H1 (cell line): ENCODE measurements at regions not wholly inside any gene's neighbourhood (a gene's known extent, or its start where the extent isn't known, plus 50 kb on each side); places are given as distances from the start of the nearest gene placed in this dataset.

Experiments used
- CTCF ChIA-PET: fragments of 300-600 bp; sonication (Branson Sonifier 250); formaldehyde crosslinking; loops from one replicate; lab custom pipeline; 2021; ENCODE audit not compliant: partially characterized antibody; lab: Charles Lee
- POLR2A ChIA-PET: fragments of 300-600 bp; sonication (Branson Sonifier 250); formaldehyde crosslinking; loops from one replicate; lab custom pipeline; 2021; ENCODE audit warnings: inconsistent platforms; ENCODE audit not compliant: partially characterized antibody; lab: Charles Lee
- DNase-seq, 2 experiments: peaks; one replicate each; pipeline versions ENCODE4 v3.0.0 to v3.0.0-alpha.2; 2010 to 2022; ENCODE audit warnings: low spot score in 2 of 2, low read depth in 1 of 2, mixed read lengths in 1 of 2
- FAIRE-seq: peaks from 2 replicates; lab custom pipeline; 2011; peaks lifted over from hg19 to GRCh38; lab: Jason Lieb, UNC
- H2AFZ ChIP-seq: 2 replicates; pipeline ENCODE4 v1.8.1; 2012; ENCODE audit warnings: low read length, inconsistent platforms
- H2AK5ac ChIP-seq: 2 replicates; pipeline ENCODE4 v1.6.1; 2013; ENCODE audit warnings: low read depth, low read length
- H2BK120ac ChIP-seq: replicated peaks from 2 replicates; pipeline ENCODE3; 2013; ENCODE audit warnings: low read depth, low read length, inconsistent platforms
- H2BK12ac ChIP-seq: 2 replicates; pipeline ENCODE4 v1.6.1; 2013; ENCODE audit warnings: low read depth, low read length
- H2BK15ac ChIP-seq: 2 replicates; pipeline ENCODE4 v1.6.1; 2013; ENCODE audit warnings: low read length
- H2BK20ac ChIP-seq: 2 replicates; pipeline ENCODE4 v1.6.1; 2013; ENCODE audit warnings: low read length
- H2BK5ac ChIP-seq: 2 replicates; pipeline ENCODE4 v1.6.1; 2013; ENCODE audit warnings: low read depth, low read length
- H3K14ac ChIP-seq: 2 replicates; pipeline ENCODE4 v1.6.1; 2013; ENCODE audit warnings: inconsistent platforms; ENCODE audit not compliant: insufficient read length
- H3K18ac ChIP-seq: 2 replicates; pipeline ENCODE4 v1.6.1; 2013; ENCODE audit warnings: low read length; ENCODE audit errors: extremely low read depth
- H3K23ac ChIP-seq: 2 replicates; pipeline ENCODE4 v1.6.1; 2013; ENCODE audit warnings: inconsistent platforms; ENCODE audit not compliant: insufficient read length
- H3K23me2 ChIP-seq: 2 replicates; pipeline ENCODE4 v1.6.1; 2013; ENCODE audit warnings: low read depth, low read length
- H3K27ac ChIP-seq: 2 replicates; pipeline ENCODE4 v1.6.1; 2011; ENCODE audit warnings: low read depth, low read length, inconsistent platforms
- H3K27me3 ChIP-seq, 4 experiments: replicated peaks in 1 of 4; 1 replicate in 1 of 4; 2 replicates in 3 of 4; pipeline versions ENCODE4 v1.6.1 to v1.8.1; 2011 to 2013; ENCODE audit warnings: low read length in 3 of 4, mild to moderate bottlenecking in 3 of 4, inconsistent platforms in 2 of 4, mixed read lengths in 2 of 4, moderate library complexity in 1 of 4; ENCODE audit not compliant: control insufficient read depth in 3 of 4, insufficient read depth in 3 of 4; ENCODE audit errors: extremely low read depth in 1 of 4
- H3K36me3 ChIP-seq, 4 experiments: 2 replicates each; pipeline versions ENCODE4 v1.6.1 to v1.8.1; 2011 to 2013; ENCODE audit warnings: mild to moderate bottlenecking in 4 of 4, low read length in 3 of 4, moderate library complexity in 2 of 4, control low read depth in 1 of 4, inconsistent platforms in 1 of 4; ENCODE audit not compliant: insufficient read depth in 4 of 4, control insufficient read depth in 2 of 4
- H3K4ac ChIP-seq: replicated peaks from 2 replicates; pipeline ENCODE3; 2013; ENCODE audit warnings: low read length, low read depth, mixed read lengths, inconsistent platforms; ENCODE audit not compliant: insufficient read length
- H3K4me1 ChIP-seq, 4 experiments: replicated peaks in 1 of 4; 1 replicate in 1 of 4; 2 replicates in 3 of 4; pipeline versions ENCODE4 v1.6.1 to v1.8.1; 2011 to 2013; ENCODE audit warnings: low read length in 3 of 4, inconsistent platforms in 2 of 4, mixed read lengths in 1 of 4; ENCODE audit not compliant: insufficient read depth in 4 of 4, control insufficient read depth in 3 of 4
- H3K4me2 ChIP-seq, 2 experiments: 2 replicates each; pipeline versions ENCODE4 v1.6.1 to v1.8.1; 2011 to 2013; ENCODE audit warnings: low read depth in 2 of 2, low read length in 2 of 2, control low read depth in 1 of 2, inconsistent platforms in 1 of 2, mild to moderate bottlenecking in 1 of 2; ENCODE audit not compliant: insufficient read depth in 1 of 2
- H3K4me3 ChIP-seq, 4 experiments: fragments of 200-600, 300-600 bp in 1 of 4; sonication (generic), shearing (Covaris generic), sonication (Bioruptor Twin) in 1 of 4; 2 replicates each; pipeline versions ENCODE4 v1.5.1 to v1.8.1; 2011 to 2016; ENCODE audit warnings: low read length in 4 of 4, low read depth in 3 of 4, control low read depth in 2 of 4, inconsistent platforms in 2 of 4, mild to moderate bottlenecking in 2 of 4, mixed read lengths in 1 of 4, moderate library complexity in 1 of 4; ENCODE audit not compliant: insufficient read depth in 2 of 4; ENCODE audit errors: extremely low read depth in 1 of 4
- H3K56ac ChIP-seq: replicated peaks from 2 replicates; pipeline ENCODE3; 2013; ENCODE audit warnings: low read depth, mild to moderate bottlenecking, mixed read lengths, low read length, inconsistent platforms; ENCODE audit not compliant: insufficient read length
- H3K79me1 ChIP-seq: 2 replicates; pipeline ENCODE4 v1.6.1; 2013; ENCODE audit warnings: low read depth, low read length, control low read depth
- H3K79me2 ChIP-seq, 2 experiments: 2 replicates each; pipeline versions ENCODE4 v1.6.1 to v1.8.1; 2012 to 2013; ENCODE audit warnings: low read length in 2 of 2, mild to moderate bottlenecking in 2 of 2, inconsistent platforms in 1 of 2; ENCODE audit not compliant: insufficient read depth in 2 of 2, control insufficient read depth in 1 of 2
- H3K9ac ChIP-seq, 4 experiments: replicated peaks in 1 of 4; 1 replicate in 1 of 4; 2 replicates in 3 of 4; pipeline versions ENCODE4 v1.6.1 to v1.8.1; 2011 to 2013; ENCODE audit warnings: low read depth in 3 of 4, low read length in 3 of 4, control low read depth in 2 of 4, mild to moderate bottlenecking in 2 of 4, moderate library complexity in 2 of 4, inconsistent platforms in 1 of 4; ENCODE audit errors: extremely low read depth in 1 of 4
- H3K9me3 ChIP-seq, 2 experiments: 2 replicates each; pipeline versions ENCODE4 v1.6.1 to v1.8.1; 2012 to 2013; ENCODE audit warnings: mild to moderate bottlenecking in 2 of 2, moderate library complexity in 2 of 2, control low read depth in 1 of 2, inconsistent platforms in 1 of 2, low read depth in 1 of 2, low read length in 1 of 2, mixed read lengths in 1 of 2; ENCODE audit not compliant: insufficient read depth in 2 of 2
- H4K20me1 ChIP-seq, 2 experiments: replicated peaks in 1 of 2; 2 replicates each; pipeline versions ENCODE3 to v1.8.1; 2011 to 2013; ENCODE audit warnings: inconsistent platforms in 2 of 2, low read length in 2 of 2, mild to moderate bottlenecking in 1 of 2; ENCODE audit not compliant: insufficient read depth in 2 of 2, control insufficient read depth in 1 of 2
- H4K5ac ChIP-seq: 2 replicates; pipeline ENCODE4 v1.6.1; 2013; ENCODE audit warnings: low read length, low read depth, mixed read lengths, inconsistent platforms; ENCODE audit not compliant: insufficient read length
- H4K8ac ChIP-seq: 2 replicates; pipeline ENCODE4 v1.8.0; 2013; ENCODE audit warnings: mild to moderate bottlenecking, moderate library complexity, low read length, inconsistent platforms; ENCODE audit not compliant: insufficient read depth; ENCODE audit errors: extremely low read depth
- H4K91ac ChIP-seq: replicated peaks from 2 replicates; pipeline ENCODE3; 2013; ENCODE audit warnings: low read length, mixed read lengths, inconsistent platforms; ENCODE audit not compliant: insufficient read length
- ASH2L ChIP-seq: fragments of 200-600, 300-600 bp; sonication (generic); IDR thresholded peaks from one replicate; pipeline ENCODE4 v1.7.1; 2017; ENCODE audit warnings: low read length
- HDAC6 ChIP-seq: IDR thresholded peaks from one replicate; pipeline ENCODE4 v1.7.1; 2012; ENCODE audit warnings: low read depth, mild to moderate bottlenecking, inconsistent platforms, low read length, moderate library complexity
- JUND ChIP-seq: IDR thresholded peaks from 2 replicates; pipeline ENCODE4 v1.6.1; 2011; ENCODE audit warnings: mild to moderate bottlenecking, improper control_type of control experiment, low read length
- RAD21 ChIP-seq, 2 experiments: IDR thresholded peaks in 1 of 2; conservative IDR thresholded peaks in 1 of 2; 2 replicates each; pipeline ENCODE4 v1.6.1; 2011; ENCODE audit warnings: low read depth in 2 of 2, low read length in 2 of 2, improper control_type of control experiment in 1 of 2, inconsistent platforms in 1 of 2, mild to moderate bottlenecking in 1 of 2, moderate library complexity in 1 of 2
- SIN3A ChIP-seq, 2 experiments: IDR thresholded peaks in 1 of 2; conservative IDR thresholded peaks in 1 of 2; 2 replicates each; pipeline ENCODE4 v1.6.1; 2011 to 2012; ENCODE audit warnings: low read length in 2 of 2, improper control_type of control experiment in 1 of 2, low read depth in 1 of 2, mild to moderate bottlenecking in 1 of 2
- SIX5 ChIP-seq: IDR thresholded peaks from 2 replicates; pipeline ENCODE4 v1.6.1; 2011; ENCODE audit warnings: mild to moderate bottlenecking, low read depth, low read length
- WGBS, 2 experiments: shearing (Covaris generic) in 1 of 2; methylation state at CpG; one replicate each; pipeline versions ENCODE4 v1.1.6 to v1.1.7; 2013 to 2015; ENCODE audit warnings: low lambda C conversion rate in 2 of 2, mixed read lengths in 2 of 2, inconsistent platforms in 1 of 2, low coverage in 1 of 2, missing lambda C conversion rate in 1 of 2; ENCODE audit not compliant: insufficient replicate concordance in 2 of 2, insufficient coverage in 1 of 2, insufficient read length in 1 of 2; ENCODE audit errors: extremely low coverage in 1 of 2, missing lambda C conversion rate in 1 of 2; 5-methylcytosine and 5-hydroxymethylcytosine counted together
- TF ChIP-seq, protein P1 (sequence below): IDR thresholded peaks from 2 replicates; pipeline ENCODE4 v1.6.1; 2011; ENCODE audit warnings: low read length, improper control_type of control experiment
- TF ChIP-seq, protein P2 (sequence below): IDR thresholded peaks from 2 replicates; pipeline ENCODE4 v1.6.1; 2012; ENCODE audit warnings: inconsistent platforms

DNA sequence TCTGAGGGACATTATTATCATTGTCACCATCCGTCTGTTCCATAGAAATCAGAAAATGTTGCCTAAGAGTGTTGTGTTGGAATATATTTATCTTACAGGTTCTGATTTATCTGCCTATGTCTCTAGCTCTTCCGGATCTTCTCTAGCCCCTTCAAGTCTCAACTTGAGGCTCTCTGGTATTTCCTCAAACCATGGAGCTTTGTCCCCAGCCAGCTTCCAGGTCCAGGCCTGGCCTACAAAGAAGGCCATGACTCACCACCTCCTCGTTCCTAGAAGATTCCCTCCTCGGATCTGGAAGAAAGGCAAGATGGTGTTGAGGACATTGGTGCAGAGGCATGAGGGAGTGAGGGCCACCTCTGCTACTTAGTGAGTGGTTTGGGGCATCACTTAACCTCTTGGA, 122.1 kb upstream of the TRIB2 start:
- H3K23ac ChIP-seq, result no peak overlapping the region
- no peak overlapping the region for H3K56ac ChIP-seq
- no peaks in the 10 kb centered on the region for H3K23me2 ChIP-seq
- H2BK20ac ChIP-seq, result no peak overlapping the region
- no peaks in the 10 kb centered on the region for H3K36me3 ChIP-seq
- 0 out of 2 replicates have a peak overlapping the region, but pooled peaks have one; percentile 62 for H2BK15ac ChIP-seq
- no peak overlapping the region for H3K4me3 ChIP-seq
- H3K4me2 ChIP-seq, result no peak overlapping the region
- no peak for FAIRE-seq
- no peaks in the 10 kb centered on the region for H3K9me3 ChIP-seq
- H2AK5ac ChIP-seq, result no peak overlapping the region
- no peaks in the 10 kb centered on the region for H4K20me1 ChIP-seq
- no peak overlapping the region for H2AFZ ChIP-seq
- H4K8ac ChIP-seq, result no peak overlapping the region
- no peak for DNase-seq
- no peak overlapping the region for H3K9ac ChIP-seq
- TF ChIP-seq HDAC6 (no peak), RAD21 (IDR thresholded peaks at IDR 0.05 in 1 of 2, conservative IDR thresholded peaks at IDR 0.05 in 1 of 2; ENCODE audit: low read depth in 2 of 2, low read length in 2 of 2) (no peak), JUND (no peak), SIN3A (conservative IDR thresholded peaks at IDR 0.05 in 1 of 2, IDR thresholded peaks at IDR 0.05 in 1 of 2; ENCODE audit: low read depth in 1 of 2, low read length in 2 of 2) (no peak), SIX5 (no peak), ASH2L (no peak)
- TF ChIP-seq, protein P1, sequence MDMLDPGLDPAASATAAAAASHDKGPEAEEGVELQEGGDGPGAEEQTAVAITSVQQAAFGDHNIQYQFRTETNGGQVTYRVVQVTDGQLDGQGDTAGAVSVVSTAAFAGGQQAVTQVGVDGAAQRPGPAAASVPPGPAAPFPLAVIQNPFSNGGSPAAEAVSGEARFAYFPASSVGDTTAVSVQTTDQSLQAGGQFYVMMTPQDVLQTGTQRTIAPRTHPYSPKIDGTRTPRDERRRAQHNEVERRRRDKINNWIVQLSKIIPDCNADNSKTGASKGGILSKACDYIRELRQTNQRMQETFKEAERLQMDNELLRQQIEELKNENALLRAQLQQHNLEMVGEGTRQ, result no peak
- TF ChIP-seq, protein P2, sequence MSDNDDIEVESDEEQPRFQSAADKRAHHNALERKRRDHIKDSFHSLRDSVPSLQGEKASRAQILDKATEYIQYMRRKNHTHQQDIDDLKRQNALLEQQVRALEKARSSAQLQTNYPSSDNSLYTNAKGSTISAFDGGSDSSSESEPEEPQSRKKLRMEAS, result no peak
- TF ChIP-seq, all 59 proteins: peak for 0
- CTCF ChIA-PET, result no interaction called here
- Histone ChIP-seq H3K27ac (no peak overlapping the region), H3K4me1 (no peaks in the 10 kb centered on the region), H3K27me3 (no peaks in the 10 kb centered on the region), H3K14ac (no peak overlapping the region), H3K79me1 (no peaks in the 10 kb centered on the region), H4K91ac (no peak overlapping the region), H3K4ac (no peak overlapping the region), H3K18ac (no peak overlapping the region), H2BK5ac (no peak overlapping the region), H4K5ac (no peak overlapping the region), H2BK12ac (no peak overlapping the region), H3K79me2 (no peaks in the 10 kb centered on the region), H2BK120ac (no peak overlapping the region)
- POLR2A ChIA-PET, result no interaction called here
- WGBS, 2 experiments, result 93% methylated on average over 4 of the region's 4 CpGs; no CpG with 5 or more reads in 1 of the 2 experiments
